Activated T-helper 2 cell treated with anti-CD3 and anti-CD28 coated beads, Interferon-gamma antibody, Interleukin-2, Interleukin-4, amounts not matched to agents 10 μg/mL and 5 μg/mL and 100 μg/mL, durations not matched to agents 14 hours and 24 hours and 36 hours (primary cell): ENCODE measurements at regions not wholly inside any gene's neighbourhood (a gene's known extent, or its start where the extent isn't known, plus 50 kb on each side); places are given as distances from the start of the nearest gene placed in this dataset.

ENCODE experiments used
- DNase-seq: peaks from one replicate; pipeline ENCODE4 v3.0.0; 2021; ENCODE audit warnings: low spot score
- H3K27ac Mint-ChIP-seq: one replicate; pipeline ENCODE4 v1.8.0; 2021; ENCODE audit warnings: mixed read lengths
- H3K27me3 Mint-ChIP-seq: one replicate; pipeline ENCODE4 v1.8.0; 2021; ENCODE audit warnings: low read depth, mixed read lengths
- H3K36me3 Mint-ChIP-seq: one replicate; pipeline ENCODE4 v1.8.0; 2021; ENCODE audit warnings: low read depth, mixed read lengths
- H3K4me1 Mint-ChIP-seq: one replicate; pipeline ENCODE4 v1.8.0; 2021; ENCODE audit warnings: low read depth, mixed read lengths
- H3K4me3 Mint-ChIP-seq: one replicate; pipeline ENCODE4 v1.8.0; 2021; ENCODE audit warnings: low read depth, mild to moderate bottlenecking, moderate library complexity, mixed read lengths
- H3K9me3 Mint-ChIP-seq: one replicate; pipeline ENCODE4 v1.8.0; 2021; ENCODE audit warnings: mixed read lengths
- intact Hi-C: fragments of 100-400 bp; cut with micrococcal nuclease; formaldehyde crosslinking; loops from one replicate; pipeline ENCODE4 v1.15.1; 2023

DNA sequence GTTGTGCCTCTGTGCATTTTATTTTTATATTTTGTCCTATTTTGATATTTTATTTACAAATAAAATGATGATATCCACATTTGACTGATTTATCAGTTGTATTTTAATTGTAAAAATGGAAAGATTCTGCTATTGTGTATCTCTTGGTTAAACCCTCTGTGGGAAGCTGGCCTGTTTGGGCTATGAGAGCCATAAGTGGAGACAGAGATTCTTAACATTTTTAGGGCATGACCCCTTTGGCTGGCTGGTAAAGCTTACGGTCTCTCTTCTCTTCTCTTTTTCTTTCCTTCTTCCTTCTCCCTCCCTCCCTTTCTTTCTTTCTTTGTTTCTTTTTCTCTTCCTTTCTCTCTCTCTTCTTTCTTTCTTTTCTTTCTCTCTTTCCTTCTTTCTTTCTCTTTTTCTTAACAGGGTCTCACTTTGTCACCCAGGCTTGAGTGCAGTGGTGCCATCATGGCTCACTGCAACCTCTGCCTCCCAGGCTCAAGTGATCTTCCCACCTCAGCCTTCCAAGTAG is 172.3 kb upstream of the CDYL start:
- Mint-ChIP-seq H3K36me3 (no peaks in the 10 kb centered on the region), H3K27ac (no peak overlapping the region), H3K4me1 (no peaks in the 10 kb centered on the region), H3K9me3 (no peaks in the 10 kb centered on the region), H3K4me3 (no peak overlapping the region), H3K27me3 (no peaks in the 10 kb centered on the region)
- no peak for DNase-seq
- intact Hi-C loops: no loop called here

- no peaks in the 10 kb centered on the region for H3K4me1 Mint-ChIP-seq
- H3K36me3 Mint-ChIP-seq: no peaks in the 10 kb centered on the region
- no peak for DNase-seq
- H3K27me3 Mint-ChIP-seq: no peaks in the 10 kb centered on the region
- H3K4me3 Mint-ChIP-seq: no peak overlapping the region
- intact Hi-C loops: no loop called here
- H3K9me3 Mint-ChIP-seq: no peaks in the 10 kb centered on the region
- H3K27ac Mint-ChIP-seq: no peak overlapping the region
Measured at GRCh38 chr6:4603291-4603690, 172.9 kb upstream of the CDYL start.

DNA sequence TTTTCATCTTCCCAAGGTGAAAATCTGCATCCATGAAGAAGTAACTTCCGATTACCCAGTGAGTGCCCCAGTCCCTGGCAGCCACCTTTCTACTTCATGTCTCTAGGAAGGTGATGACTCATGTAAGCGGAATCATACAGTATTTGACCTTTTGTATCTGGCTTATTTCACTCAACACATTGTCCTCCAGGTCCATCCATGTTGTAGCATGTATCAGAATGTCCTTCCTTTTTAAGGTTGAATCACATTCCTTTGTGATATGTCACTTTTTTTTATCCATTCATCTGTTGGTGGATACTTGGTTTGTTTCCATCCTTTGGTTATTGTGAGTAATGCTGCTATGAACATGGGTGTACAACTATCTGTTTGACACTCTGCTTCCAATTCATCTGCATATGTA is 176.3 kb upstream of the CDYL start:
- Mint-ChIP-seq H3K9me3 (no peaks in the 10 kb centered on the region), H3K27ac (no peak overlapping the region), H3K4me1 (no peaks in the 10 kb centered on the region), H3K36me3 (no peaks in the 10 kb centered on the region), H3K4me3 (no peak overlapping the region), H3K27me3 (no peaks in the 10 kb centered on the region)
- no peak for DNase-seq
- intact Hi-C loops: no loop called here

DNA sequence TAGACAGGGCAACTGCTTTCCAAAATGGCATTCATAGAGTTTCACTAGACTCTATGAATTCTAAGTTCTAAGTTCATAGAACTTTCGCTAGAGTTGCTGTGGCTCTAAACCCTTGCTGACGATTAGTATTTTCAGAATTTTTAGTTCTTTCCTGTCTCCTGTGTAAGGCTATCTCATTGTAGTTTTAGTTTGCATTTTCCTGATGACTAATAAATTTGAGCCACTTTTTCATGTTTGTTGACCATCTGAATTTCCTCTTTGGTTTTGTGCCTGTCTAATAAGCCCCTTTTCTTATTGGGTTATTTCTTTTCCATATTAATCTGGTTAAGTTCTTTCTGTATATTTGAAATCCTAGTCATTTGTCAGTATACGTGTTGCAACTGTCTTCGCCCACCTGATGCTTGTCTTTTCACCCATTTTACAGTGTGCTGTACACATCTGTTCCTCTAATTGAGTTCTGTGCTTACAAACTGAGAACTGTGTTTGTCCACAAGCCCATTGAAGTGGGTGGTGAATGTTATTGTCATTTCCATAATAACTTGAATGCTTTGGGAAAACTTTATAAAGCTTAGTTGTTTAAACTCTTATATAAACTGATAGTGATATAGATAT is 177.7 kb upstream of the CDYL start:
- intact Hi-C loops: no loop called here
- DNase-seq: no peak
- Mint-ChIP-seq H3K9me3 (no peaks in the 10 kb centered on the region), H3K4me3 (no peak overlapping the region), H3K27me3 (no peaks in the 10 kb centered on the region), H3K36me3 (no peaks in the 10 kb centered on the region), H3K27ac (no peak overlapping the region), H3K4me1 (no peaks in the 10 kb centered on the region)

GRCh38 chr6:4593951-4594350 is 182.3 kb upstream of the CDYL start:
- no peak overlapping the region for H3K27ac Mint-ChIP-seq
- no peak for DNase-seq
- H3K27me3 Mint-ChIP-seq: no peaks in the 10 kb centered on the region
- no peaks in the 10 kb centered on the region for H3K4me1 Mint-ChIP-seq
- no peaks in the 10 kb centered on the region for H3K36me3 Mint-ChIP-seq
- intact Hi-C loops: no loop called here
- no peak overlapping the region for H3K4me3 Mint-ChIP-seq
- H3K9me3 Mint-ChIP-seq: no peaks in the 10 kb centered on the region

DNA sequence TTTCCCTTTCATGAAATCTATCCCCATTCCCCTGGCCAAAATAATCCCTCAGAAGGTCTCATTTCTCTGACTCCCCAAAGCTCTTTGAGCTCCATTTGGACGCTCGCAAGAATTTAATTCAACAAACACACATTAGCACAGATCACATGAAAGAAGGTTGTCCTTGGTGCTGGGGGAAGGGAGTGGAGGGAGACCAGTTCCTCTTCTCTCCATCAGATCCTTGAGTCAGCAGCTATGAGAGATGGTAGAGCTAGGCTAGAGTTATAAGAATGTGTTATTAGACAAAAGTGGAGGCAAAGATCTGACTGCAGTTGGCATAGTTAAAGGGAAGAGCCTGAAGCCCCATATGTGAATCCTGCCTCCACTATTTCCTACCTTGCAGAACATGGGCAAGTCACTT is 184.2 kb upstream of the CDYL start:
- no peak for DNase-seq
- Mint-ChIP-seq H3K27me3 (no peaks in the 10 kb centered on the region), H3K36me3 (no peaks in the 10 kb centered on the region), H3K27ac (no peak overlapping the region), H3K4me3 (no peak overlapping the region), H3K9me3 (no peaks in the 10 kb centered on the region), H3K4me1 (no peaks in the 10 kb centered on the region)
- intact Hi-C loops: no loop called here

DNA sequence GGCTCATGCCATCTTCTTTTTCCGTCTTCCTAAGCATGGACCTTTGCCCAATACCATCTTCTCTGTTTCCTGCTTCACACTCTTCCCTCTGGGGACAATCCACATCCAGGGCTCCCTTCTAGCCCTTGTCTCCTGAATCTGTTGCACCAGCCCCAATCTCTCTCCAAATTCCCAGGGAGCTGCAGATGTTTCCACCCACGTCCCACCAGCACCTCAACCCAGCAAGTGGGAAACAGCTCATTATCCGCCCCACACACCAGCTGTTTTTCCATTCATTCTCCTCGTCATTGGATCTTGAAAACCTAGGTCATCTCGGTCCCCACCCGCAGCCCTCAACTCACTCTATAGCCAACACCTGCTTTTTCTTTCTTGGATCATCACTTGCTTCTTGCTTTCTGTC is 185.0 kb upstream of the CDYL start:
- no peaks in the 10 kb centered on the region for H3K9me3 Mint-ChIP-seq
- H3K27ac Mint-ChIP-seq: no peak overlapping the region
- DNase-seq: no peak
- no peak overlapping the region for H3K4me3 Mint-ChIP-seq
- no peaks in the 10 kb centered on the region for H3K36me3 Mint-ChIP-seq
- intact Hi-C loops: no loop called here
- H3K4me1 Mint-ChIP-seq: no peaks in the 10 kb centered on the region
- no peaks in the 10 kb centered on the region for H3K27me3 Mint-ChIP-seq

DNA sequence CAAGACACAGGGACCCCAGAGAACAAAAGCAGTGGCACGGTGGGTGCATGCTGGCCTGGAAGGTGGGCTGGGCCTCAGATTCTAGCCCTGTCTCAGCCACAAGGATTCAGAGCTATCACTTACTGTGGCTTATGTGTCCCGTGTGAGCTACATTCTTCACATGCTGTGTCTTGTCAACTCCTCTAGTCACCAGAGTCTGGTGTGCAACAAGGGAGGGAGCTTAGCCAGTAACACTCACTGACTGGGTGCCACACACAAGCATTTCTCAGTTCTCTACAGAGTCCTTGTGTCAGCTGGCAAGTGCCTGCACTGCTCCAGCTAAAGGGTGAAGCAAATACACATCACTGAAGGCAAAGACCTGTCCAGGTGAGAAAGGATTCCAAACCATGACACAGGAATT is 186.9 kb upstream of the CDYL start:
- Mint-ChIP-seq H3K27me3 (no peaks in the 10 kb centered on the region), H3K9me3 (no peaks in the 10 kb centered on the region), H3K4me3 (no peak overlapping the region), H3K27ac (no peak overlapping the region), H3K36me3 (no peaks in the 10 kb centered on the region), H3K4me1 (no peaks in the 10 kb centered on the region)
- intact Hi-C loops: no loop called here
- no peak for DNase-seq

GRCh38 chr6:4588581-4588980 is 187.6 kb upstream of the CDYL start:
- H3K27me3 Mint-ChIP-seq: no peaks in the 10 kb centered on the region
- H3K4me1 Mint-ChIP-seq: no peaks in the 10 kb centered on the region
- no peak overlapping the region for H3K27ac Mint-ChIP-seq
- H3K9me3 Mint-ChIP-seq: no peaks in the 10 kb centered on the region
- intact Hi-C loops: no loop called here
- no peak for DNase-seq
- H3K4me3 Mint-ChIP-seq: no peak overlapping the region
- H3K36me3 Mint-ChIP-seq: no peaks in the 10 kb centered on the region

DNA sequence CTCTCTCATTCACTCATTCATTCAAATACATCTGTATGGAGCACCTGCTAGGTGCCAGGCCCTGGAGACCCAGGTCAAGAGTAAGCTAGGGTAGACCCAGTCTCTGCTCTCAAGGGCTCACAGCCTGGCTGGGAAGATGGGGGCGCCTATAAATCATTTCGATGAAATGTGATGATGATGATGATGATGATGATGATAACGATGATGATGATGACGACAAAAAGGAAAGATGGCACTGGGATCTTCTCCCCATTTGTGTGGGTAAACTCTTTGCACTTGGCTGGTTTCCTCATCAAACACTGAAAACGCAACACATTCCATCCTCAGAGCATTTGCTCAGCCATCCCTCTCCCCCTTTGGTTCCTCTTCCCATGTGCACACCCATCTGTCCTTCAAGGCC is 188.0 kb upstream of the CDYL start:
- intact Hi-C loops: no loop called here
- no peak for DNase-seq
- Mint-ChIP-seq H3K27me3 (no peaks in the 10 kb centered on the region), H3K4me1 (no peaks in the 10 kb centered on the region), H3K36me3 (no peaks in the 10 kb centered on the region), H3K9me3 (no peaks in the 10 kb centered on the region), H3K27ac (no peak overlapping the region), H3K4me3 (no peak overlapping the region)

DNA sequence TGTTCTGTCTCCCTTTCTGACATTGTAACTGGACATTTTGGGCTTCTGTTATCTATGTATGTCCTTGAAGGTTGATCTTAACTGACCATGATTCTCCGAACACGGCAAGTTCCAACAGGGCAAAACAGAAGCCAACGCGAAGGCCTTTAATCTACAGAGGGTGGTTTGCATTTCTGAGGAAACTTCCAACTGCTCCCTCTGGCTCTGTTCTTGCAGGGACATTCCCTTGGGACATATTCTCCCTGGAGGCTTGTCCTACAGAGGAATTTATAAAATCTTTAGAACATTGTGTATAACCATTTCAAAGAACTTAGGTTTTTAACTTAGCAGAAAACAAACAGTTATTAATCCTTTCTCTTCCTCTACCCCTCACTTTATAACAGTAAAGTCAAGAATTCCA is 189.0 kb upstream of the CDYL start:
- Mint-ChIP-seq H3K4me3 (no peak overlapping the region), H3K27me3 (no peaks in the 10 kb centered on the region), H3K27ac (no peak overlapping the region), H3K36me3 (no peaks in the 10 kb centered on the region), H3K9me3 (no peaks in the 10 kb centered on the region), H3K4me1 (no peaks in the 10 kb centered on the region)
- DNase-seq: no peak
- intact Hi-C loops: no loop called here

DNA sequence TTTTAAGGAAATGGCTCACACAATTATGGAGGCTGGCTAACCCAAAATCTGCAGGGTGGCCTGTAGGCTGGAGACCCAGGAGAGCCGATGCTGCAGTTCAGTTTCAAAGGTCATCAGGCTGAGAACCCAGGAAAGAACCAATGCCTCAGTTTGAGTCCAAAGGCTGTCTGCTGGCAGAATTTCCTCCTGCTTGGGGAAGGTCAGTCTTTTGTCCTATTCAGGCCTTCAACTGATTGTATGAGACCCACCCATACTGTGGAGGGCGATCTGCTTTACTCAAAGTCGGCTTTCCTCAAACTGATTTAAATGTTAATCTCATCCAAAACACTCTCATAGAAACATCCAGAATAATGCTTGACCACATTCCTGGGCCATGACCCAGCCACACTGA is 189.7 kb upstream of the CDYL start:
- Mint-ChIP-seq H3K4me1 (no peaks in the 10 kb centered on the region), H3K27me3 (no peaks in the 10 kb centered on the region), H3K9me3 (no peaks in the 10 kb centered on the region), H3K27ac (no peak overlapping the region), H3K4me3 (no peak overlapping the region), H3K36me3 (no peaks in the 10 kb centered on the region)
- DNase-seq: no peak
- intact Hi-C loops: no loop called here

GRCh38 chr6:4585682-4586468 is 190.3 kb upstream of the CDYL start:
- no peak for DNase-seq
- no peak overlapping the region for H3K4me3 Mint-ChIP-seq
- H3K4me1 Mint-ChIP-seq: no peaks in the 10 kb centered on the region

More at GRCh38 chr6:4585682-4586468, 190.3 kb upstream of the CDYL start:
- intact Hi-C loops: no loop called here
- Mint-ChIP-seq H3K27me3 (no peaks in the 10 kb centered on the region), H3K27ac (no peak overlapping the region), H3K36me3 (no peaks in the 10 kb centered on the region), H3K9me3 (no peaks in the 10 kb centered on the region)
